ENCODE measurements at regions not wholly inside any gene's neighbourhood (a gene's known extent, or its start where the extent isn't known, plus 50 kb on each side); places are given as distances from the start of the nearest gene placed in this dataset.

- H3K9me3 ChIP-seq (ENCODE audit: low read depth), result no peaks in the 10 kb centered on the region
- no peak overlapping the region for H3K4me3 ChIP-seq
- no peaks in the 10 kb centered on the region for H3K79me2 ChIP-seq
- H3K9me2 ChIP-seq (replicated peaks; ENCODE audit: insufficient read depth), result no peaks in the 10 kb centered on the region
- no peak overlapping the region for H3K4me2 ChIP-seq
- 91% methylated on average over 6 of the region's 6 CpGs for WGBS (ENCODE audit: low lambda C conversion rate, missing lambda C conversion rate)
- no peaks in the 10 kb centered on the region for H3K36me3 ChIP-seq (replicated peaks; ENCODE audit: insufficient read depth, low read depth)
- DNase-seq (ENCODE audit: low spot score), result no peak
- no peak overlapping the region for H3K27ac ChIP-seq
- H4K20me1 ChIP-seq (ENCODE audit: insufficient read depth, poor library complexity, severe bottlenecking), result no peaks in the 10 kb centered on the region
- H3K4me1 ChIP-seq (ENCODE audit: insufficient read depth), result peaks cover 2% of the 10 kb centered on the region
- H3K27me3 ChIP-seq, result no peaks in the 10 kb centered on the region
- no peak overlapping the region for H2AFZ ChIP-seq
- TF ChIP-seq CTCF (IDR thresholded peaks at IDR 0.05; ENCODE audit: poor library complexity), result no peak
- TF ChIP-seq EZH2 (IDR thresholded peaks at IDR 0.05; ENCODE audit: borderline replicate concordance), result no peak
- no peak for TF ChIP-seq EZH2phosphoT487 (IDR thresholded peaks at IDR 0.05; ENCODE audit: low read depth, severe bottlenecking, unreplicated experiment)
Measured at GRCh38 chr5:168011096-168011495, 280.3 kb upstream of the WWC1 start.

- Histone ChIP-seq H3K79me2 (no peaks in the 10 kb centered on the region), H3K9me3 (ENCODE audit: low read depth) (no peaks in the 10 kb centered on the region), H3K4me2 (no peak overlapping the region), H4K20me1 (ENCODE audit: insufficient read depth, poor library complexity, severe bottlenecking) (no peaks in the 10 kb centered on the region), H3K36me3 (replicated peaks; ENCODE audit: insufficient read depth, low read depth) (no peaks in the 10 kb centered on the region), H3K27me3 (no peaks in the 10 kb centered on the region), H2AFZ (no peak overlapping the region), H3K9me2 (replicated peaks; ENCODE audit: insufficient read depth) (no peaks in the 10 kb centered on the region), H3K4me3 (no peak overlapping the region), H3K27ac (no peak overlapping the region), H3K4me1 (ENCODE audit: insufficient read depth) (no peaks in the 10 kb centered on the region)
- 89% methylated on average over 5 of the region's 5 CpGs for WGBS (ENCODE audit: low lambda C conversion rate, missing lambda C conversion rate)
- TF ChIP-seq EZH2 (IDR thresholded peaks at IDR 0.05; ENCODE audit: borderline replicate concordance), result no peak
- TF ChIP-seq CTCF (IDR thresholded peaks at IDR 0.05; ENCODE audit: poor library complexity), result no peak
- no peak for TF ChIP-seq EZH2phosphoT487 (IDR thresholded peaks at IDR 0.05; ENCODE audit: low read depth, severe bottlenecking, unreplicated experiment)
- no peak for DNase-seq (ENCODE audit: low spot score)
Measured at GRCh38 chr5:168012006-168012405, 279.4 kb upstream of the WWC1 start.

- Histone ChIP-seq H3K4me3 (no peak overlapping the region), H3K4me2 (no peak overlapping the region), H3K79me2 (no peaks in the 10 kb centered on the region), H3K27ac (no peak overlapping the region), H4K20me1 (ENCODE audit: insufficient read depth, poor library complexity, severe bottlenecking) (no peaks in the 10 kb centered on the region), H3K27me3 (no peaks in the 10 kb centered on the region), H3K4me1 (ENCODE audit: insufficient read depth) (no peaks in the 10 kb centered on the region), H3K9me2 (replicated peaks; ENCODE audit: insufficient read depth) (no peaks in the 10 kb centered on the region), H3K36me3 (replicated peaks; ENCODE audit: insufficient read depth, low read depth) (no peaks in the 10 kb centered on the region), H2AFZ (no peak overlapping the region), H3K9me3 (ENCODE audit: low read depth) (no peaks in the 10 kb centered on the region)
- DNase-seq (ENCODE audit: low spot score), result no peak
- WGBS (ENCODE audit: low lambda C conversion rate, missing lambda C conversion rate), result 97% methylated on average over 4 of the region's 4 CpGs
- no peak for TF ChIP-seq EZH2phosphoT487 (IDR thresholded peaks at IDR 0.05; ENCODE audit: low read depth, severe bottlenecking, unreplicated experiment)
- no peak for TF ChIP-seq EZH2 (IDR thresholded peaks at IDR 0.05; ENCODE audit: borderline replicate concordance)
- no peak for TF ChIP-seq CTCF (IDR thresholded peaks at IDR 0.05; ENCODE audit: poor library complexity)
Measured at GRCh38 chr5:168013546-168013945, 277.9 kb upstream of the WWC1 start.

Measured in hepatocyte (in vitro differentiated cells).